PC-3 (cell line): ENCODE measurements at regions not wholly inside any gene's neighbourhood (a gene's known extent, or its start where the extent isn't known, plus 50 kb on each side); places are given as distances from the start of the nearest gene placed in this dataset.

Source experiments
- CTCF ChIP-seq: fragments of 300-600 bp; sonication (generic); conservative IDR thresholded peaks from 2 replicates; pipeline ENCODE4 v1.5.1; 2017; ENCODE audit warnings: antibody characterized with exemption, low read depth, mild to moderate bottlenecking, low read length
- EZH2 ChIP-seq: fragments of 300-600 bp; sonication (generic); IDR thresholded peaks from one replicate; pipeline ENCODE4 v1.6.1; 2017; ENCODE audit warnings: antibody characterized with exemption, mild to moderate bottlenecking, low read length; ENCODE audit not compliant: unreplicated experiment
- EZH2phosphoT487 ChIP-seq: fragments of 300-600 bp; sonication (generic); IDR thresholded peaks from 2 replicates; pipeline ENCODE4 v1.6.1; 2018; ENCODE audit warnings: mild to moderate bottlenecking, antibody characterized with exemption, low read length, borderline replicate concordance

GRCh38 chr12:83980398-83980797 lies 932.2 kb downstream of the SLC6A15 start:
- no peak for TF ChIP-seq CTCF
- no peak for TF ChIP-seq EZH2phosphoT487
- no peak for TF ChIP-seq EZH2
